ENCODE measurements at regions not wholly inside any gene's neighbourhood (a gene's known extent, or its start where the extent isn't known, plus 50 kb on each side); places are given as distances from the start of the nearest gene placed in this dataset.

GRCh38 chr1:81424061-81424460 lies 376.7 kb upstream of the ADGRL2 start:
- no TSS peak for BruUV-seq (replicated peaks)
- Mint-ChIP-seq H3K4me1 (ENCODE audit: low read depth, unreplicated experiment) (peaks cover 29% of the 10 kb centered on the region), H3K27ac (ENCODE audit: unreplicated experiment) (no peak overlapping the region), H3K27me3 (ENCODE audit: unreplicated experiment) (no peaks in the 10 kb centered on the region), H3K9me3 (ENCODE audit: low read depth, unreplicated experiment) (peaks cover 9% of the 10 kb centered on the region), H3K4me3 (ENCODE audit: low read depth, unreplicated experiment) (no peak overlapping the region), H3K36me3 (ENCODE audit: insufficient read depth, unreplicated experiment) (peaks cover 6% of the 10 kb centered on the region)
- TF ChIP-seq CTCF (IDR thresholded peaks at IDR 0.05; ENCODE audit: unreplicated experiment) = no peak
- intact Hi-C loops (cut with micrococcal nuclease; ENCODE audit: unreplicated experiment) = no loop called here
- no peak for DNase-seq
- CTCF ChIA-PET = no interaction called here

- intact Hi-C loops (cut with micrococcal nuclease; ENCODE audit: unreplicated experiment) = no loop called here
- Mint-ChIP-seq H3K4me1 (ENCODE audit: low read depth, unreplicated experiment) (no peaks in the 10 kb centered on the region), H3K27me3 (ENCODE audit: unreplicated experiment) (no peaks in the 10 kb centered on the region), H3K27ac (ENCODE audit: unreplicated experiment) (no peak overlapping the region), H3K9me3 (ENCODE audit: low read depth, unreplicated experiment) (no peaks in the 10 kb centered on the region), H3K4me3 (ENCODE audit: low read depth, unreplicated experiment) (no peak overlapping the region), H3K36me3 (ENCODE audit: insufficient read depth, unreplicated experiment) (no peaks in the 10 kb centered on the region)
- no peak for DNase-seq
- no TSS peak for BruUV-seq (replicated peaks)
- no peak for TF ChIP-seq CTCF (IDR thresholded peaks at IDR 0.05; ENCODE audit: unreplicated experiment)
- CTCF ChIA-PET = no interaction called here
Observed at GRCh38 chr1:81420760-81421159, 380.0 kb upstream of the ADGRL2 start.

- Mint-ChIP-seq H3K4me3 (ENCODE audit: low read depth, unreplicated experiment) (no peak overlapping the region), H3K36me3 (ENCODE audit: insufficient read depth, unreplicated experiment) (no peaks in the 10 kb centered on the region), H3K9me3 (ENCODE audit: low read depth, unreplicated experiment) (no peaks in the 10 kb centered on the region), H3K27me3 (ENCODE audit: unreplicated experiment) (no peaks in the 10 kb centered on the region), H3K4me1 (ENCODE audit: low read depth, unreplicated experiment) (peaks cover 11% of the 10 kb centered on the region), H3K27ac (ENCODE audit: unreplicated experiment) (no peak overlapping the region)
- no TSS peak for BruUV-seq (replicated peaks)
- intact Hi-C loops (cut with micrococcal nuclease; ENCODE audit: unreplicated experiment) = loop anchor here (2.0 to 10.0 kb wide), 3 partner anchors 134 to 343 kb away; no protein-coding TSS in a partner anchor
- peak; percentile 82 for DNase-seq
- CTCF ChIA-PET = no interaction called here
- peak; percentile 89 for TF ChIP-seq CTCF (IDR thresholded peaks at IDR 0.05; ENCODE audit: unreplicated experiment)
Observed at GRCh38 chr1:81414488-81415015, 386.2 kb upstream of the ADGRL2 start.

GRCh38 chr1:81412954-81413353 lies 387.8 kb upstream of the ADGRL2 start:
- intact Hi-C loops (cut with micrococcal nuclease; ENCODE audit: unreplicated experiment) = loop anchor here (5.0 to 10.0 kb wide), 2 partner anchors 262 to 344 kb away; no protein-coding TSS in a partner anchor
- no peak for TF ChIP-seq CTCF (IDR thresholded peaks at IDR 0.05; ENCODE audit: unreplicated experiment)
- no peaks in the 10 kb centered on the region for H3K27me3 Mint-ChIP-seq (ENCODE audit: unreplicated experiment)
- peaks cover 11% of the 10 kb centered on the region for H3K4me1 Mint-ChIP-seq (ENCODE audit: low read depth, unreplicated experiment)
- H3K9me3 Mint-ChIP-seq (ENCODE audit: low read depth, unreplicated experiment) = no peaks in the 10 kb centered on the region
- H3K36me3 Mint-ChIP-seq (ENCODE audit: insufficient read depth, unreplicated experiment) = no peaks in the 10 kb centered on the region
- H3K27ac Mint-ChIP-seq (ENCODE audit: unreplicated experiment) = no peak overlapping the region
- BruUV-seq (replicated peaks) = no TSS peak
- no peak for DNase-seq
- CTCF ChIA-PET = no interaction called here
- no peak overlapping the region for H3K4me3 Mint-ChIP-seq (ENCODE audit: low read depth, unreplicated experiment)
